ENCODE measurements at regions not wholly inside any gene's neighbourhood (a gene's known extent, or its start where the extent isn't known, plus 50 kb on each side); places are given as distances from the start of the nearest gene placed in this dataset.

DNA sequence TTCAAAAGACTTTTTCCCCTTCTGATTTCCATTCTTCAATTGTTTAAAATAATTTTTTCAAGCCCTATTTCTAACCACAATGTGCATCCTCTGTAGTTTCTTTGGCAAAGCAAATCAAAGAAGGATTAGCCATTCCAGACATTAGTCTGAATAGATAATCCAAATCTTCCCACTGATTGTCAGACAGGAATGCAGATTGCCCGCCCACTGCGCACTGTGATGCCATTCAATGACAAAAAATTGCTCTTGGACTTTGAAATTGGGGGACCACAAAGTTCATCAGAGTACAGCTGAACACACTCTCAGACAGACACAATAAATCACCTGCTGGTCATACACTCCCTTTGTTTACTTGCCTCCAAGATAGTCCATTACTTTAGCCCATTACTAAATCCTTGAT, 216.5 kb upstream of the DKK2 start:
- TF ChIP-seq, protein P1, sequence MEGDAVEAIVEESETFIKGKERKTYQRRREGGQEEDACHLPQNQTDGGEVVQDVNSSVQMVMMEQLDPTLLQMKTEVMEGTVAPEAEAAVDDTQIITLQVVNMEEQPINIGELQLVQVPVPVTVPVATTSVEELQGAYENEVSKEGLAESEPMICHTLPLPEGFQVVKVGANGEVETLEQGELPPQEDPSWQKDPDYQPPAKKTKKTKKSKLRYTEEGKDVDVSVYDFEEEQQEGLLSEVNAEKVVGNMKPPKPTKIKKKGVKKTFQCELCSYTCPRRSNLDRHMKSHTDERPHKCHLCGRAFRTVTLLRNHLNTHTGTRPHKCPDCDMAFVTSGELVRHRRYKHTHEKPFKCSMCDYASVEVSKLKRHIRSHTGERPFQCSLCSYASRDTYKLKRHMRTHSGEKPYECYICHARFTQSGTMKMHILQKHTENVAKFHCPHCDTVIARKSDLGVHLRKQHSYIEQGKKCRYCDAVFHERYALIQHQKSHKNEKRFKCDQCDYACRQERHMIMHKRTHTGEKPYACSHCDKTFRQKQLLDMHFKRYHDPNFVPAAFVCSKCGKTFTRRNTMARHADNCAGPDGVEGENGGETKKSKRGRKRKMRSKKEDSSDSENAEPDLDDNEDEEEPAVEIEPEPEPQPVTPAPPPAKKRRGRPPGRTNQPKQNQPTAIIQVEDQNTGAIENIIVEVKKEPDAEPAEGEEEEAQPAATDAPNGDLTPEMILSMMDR (IDR thresholded peaks at IDR 0.05; ENCODE audit: insufficient read depth, low read length): no peak
- TF ChIP-seq SPI1 (IDR thresholded peaks at IDR 0.05; ENCODE audit: borderline replicate concordance, low read depth) (no peak), GABPA (IDR thresholded peaks at IDR 0.05; ENCODE audit: low read depth) (no peak)
- TF ChIP-seq, protein P2, sequence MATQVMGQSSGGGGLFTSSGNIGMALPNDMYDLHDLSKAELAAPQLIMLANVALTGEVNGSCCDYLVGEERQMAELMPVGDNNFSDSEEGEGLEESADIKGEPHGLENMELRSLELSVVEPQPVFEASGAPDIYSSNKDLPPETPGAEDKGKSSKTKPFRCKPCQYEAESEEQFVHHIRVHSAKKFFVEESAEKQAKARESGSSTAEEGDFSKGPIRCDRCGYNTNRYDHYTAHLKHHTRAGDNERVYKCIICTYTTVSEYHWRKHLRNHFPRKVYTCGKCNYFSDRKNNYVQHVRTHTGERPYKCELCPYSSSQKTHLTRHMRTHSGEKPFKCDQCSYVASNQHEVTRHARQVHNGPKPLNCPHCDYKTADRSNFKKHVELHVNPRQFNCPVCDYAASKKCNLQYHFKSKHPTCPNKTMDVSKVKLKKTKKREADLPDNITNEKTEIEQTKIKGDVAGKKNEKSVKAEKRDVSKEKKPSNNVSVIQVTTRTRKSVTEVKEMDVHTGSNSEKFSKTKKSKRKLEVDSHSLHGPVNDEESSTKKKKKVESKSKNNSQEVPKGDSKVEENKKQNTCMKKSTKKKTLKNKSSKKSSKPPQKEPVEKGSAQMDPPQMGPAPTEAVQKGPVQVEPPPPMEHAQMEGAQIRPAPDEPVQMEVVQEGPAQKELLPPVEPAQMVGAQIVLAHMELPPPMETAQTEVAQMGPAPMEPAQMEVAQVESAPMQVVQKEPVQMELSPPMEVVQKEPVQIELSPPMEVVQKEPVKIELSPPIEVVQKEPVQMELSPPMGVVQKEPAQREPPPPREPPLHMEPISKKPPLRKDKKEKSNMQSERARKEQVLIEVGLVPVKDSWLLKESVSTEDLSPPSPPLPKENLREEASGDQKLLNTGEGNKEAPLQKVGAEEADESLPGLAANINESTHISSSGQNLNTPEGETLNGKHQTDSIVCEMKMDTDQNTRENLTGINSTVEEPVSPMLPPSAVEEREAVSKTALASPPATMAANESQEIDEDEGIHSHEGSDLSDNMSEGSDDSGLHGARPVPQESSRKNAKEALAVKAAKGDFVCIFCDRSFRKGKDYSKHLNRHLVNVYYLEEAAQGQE (IDR thresholded peaks at IDR 0.05; ENCODE audit: insufficient replicate concordance, low read depth): no peak
